Erythroblast (primary cell): ENCODE measurements at regions not wholly inside any gene's neighbourhood (a gene's known extent, or its start where the extent isn't known, plus 50 kb on each side); places are given as distances from the start of the nearest gene placed in this dataset.
"Not testable (repeated sequence)": the region's sequence is repeated elsewhere in the genome, so short reads cannot be mapped to it uniquely, and the experiment has no call there.

ENCODE experiments used
- DNase-seq, 2 experiments: peaks; one replicate each; lab custom pipeline; 2025; lab: John Stamatoyannopoulos, UW
- GATA1 ChIP-seq: IDR thresholded peaks from 2 replicates; pipeline ENCODE4 v1.6.1; 2011; ENCODE audit warnings: low read depth, mild to moderate bottlenecking, control low read depth, low read length, moderate library complexity
- POLR2A ChIP-seq: IDR thresholded peaks from 2 replicates; pipeline ENCODE4 v1.6.1; 2011; ENCODE audit warnings: mild to moderate bottlenecking, low read length

DNA sequence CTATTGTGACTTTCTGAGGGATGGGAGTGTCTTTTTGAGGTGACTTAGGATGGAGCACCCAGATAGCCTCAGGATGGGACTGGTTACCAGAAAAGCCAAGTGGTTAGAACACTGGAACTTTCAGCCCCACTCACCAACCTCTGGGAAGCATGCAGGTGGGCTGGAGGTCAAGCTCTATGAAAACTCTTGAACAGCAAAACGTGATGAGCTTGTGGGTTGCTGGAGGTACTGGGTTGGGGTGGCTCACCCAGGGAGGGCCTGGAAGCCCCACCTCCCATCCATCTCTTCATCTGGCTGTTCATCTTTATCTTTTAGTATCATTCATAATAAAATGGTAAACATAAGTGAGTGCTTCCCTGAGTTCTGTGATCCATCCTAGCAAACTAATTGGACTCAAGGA, 216.4 kb downstream of the SPP2 start:
- DNase-seq, result no peak
- TF ChIP-seq GATA1 (no peak), POLR2A (no peak)

GRCh38 chr2:234265206-234265605, 214.7 kb downstream of the SPP2 start:
- no peak for TF ChIP-seq GATA1
- no peak for TF ChIP-seq POLR2A
- DNase-seq, result no peak

GRCh38 chr2:234261736-234262135, 211.2 kb downstream of the SPP2 start:
- TF ChIP-seq POLR2A (no peak), GATA1 (no peak)
- no peak for DNase-seq

DNA sequence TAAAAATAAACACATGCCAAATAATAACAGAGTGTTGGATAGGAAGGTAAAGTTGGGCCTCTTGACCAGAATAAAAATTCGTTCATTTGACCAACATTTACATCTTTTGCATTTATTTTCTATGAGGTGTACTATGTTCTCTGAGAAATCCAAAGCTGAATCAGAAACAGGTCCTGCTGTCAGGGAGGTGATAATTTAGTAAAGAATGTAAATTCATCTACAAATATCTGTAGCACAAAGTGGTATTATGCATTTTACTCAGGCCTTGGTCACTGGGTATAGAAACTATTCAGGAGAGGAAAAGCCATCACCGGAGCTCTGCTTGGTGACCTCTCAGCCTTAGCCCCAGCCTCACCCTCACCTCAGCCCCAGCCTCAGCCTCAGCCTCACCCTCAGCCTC, 208.9 kb downstream of the SPP2 start:
- DNase-seq, result no peak
- TF ChIP-seq GATA1 (no peak), POLR2A (no peak)

DNA sequence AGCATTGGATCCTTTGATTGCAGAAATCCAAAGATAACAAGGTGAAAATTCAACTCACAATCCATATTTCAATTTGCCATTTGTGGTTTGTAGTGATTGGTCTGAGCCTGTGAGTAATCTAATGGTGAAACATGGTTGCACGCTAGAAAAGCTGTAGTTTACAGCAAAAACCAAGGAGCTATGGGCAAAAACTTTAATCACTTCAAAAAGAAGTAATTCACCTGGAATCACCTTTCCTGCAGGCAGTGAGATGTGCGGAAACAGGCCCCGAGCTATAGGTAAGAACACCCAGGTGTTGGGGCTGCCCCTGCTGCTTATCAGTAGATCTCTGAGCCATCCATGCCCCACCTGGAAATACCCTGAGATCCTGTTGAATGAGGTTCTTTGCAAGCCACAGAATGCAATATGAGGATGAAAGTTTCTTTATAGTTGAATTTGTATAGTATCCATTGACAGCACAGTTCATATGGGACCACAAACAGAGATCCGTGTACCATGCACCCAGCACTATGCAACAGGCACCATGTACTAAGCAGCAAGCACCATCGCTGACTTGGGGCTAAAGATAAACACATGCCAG, 208.2 kb downstream of the SPP2 start:
- no peak for DNase-seq

DNA sequence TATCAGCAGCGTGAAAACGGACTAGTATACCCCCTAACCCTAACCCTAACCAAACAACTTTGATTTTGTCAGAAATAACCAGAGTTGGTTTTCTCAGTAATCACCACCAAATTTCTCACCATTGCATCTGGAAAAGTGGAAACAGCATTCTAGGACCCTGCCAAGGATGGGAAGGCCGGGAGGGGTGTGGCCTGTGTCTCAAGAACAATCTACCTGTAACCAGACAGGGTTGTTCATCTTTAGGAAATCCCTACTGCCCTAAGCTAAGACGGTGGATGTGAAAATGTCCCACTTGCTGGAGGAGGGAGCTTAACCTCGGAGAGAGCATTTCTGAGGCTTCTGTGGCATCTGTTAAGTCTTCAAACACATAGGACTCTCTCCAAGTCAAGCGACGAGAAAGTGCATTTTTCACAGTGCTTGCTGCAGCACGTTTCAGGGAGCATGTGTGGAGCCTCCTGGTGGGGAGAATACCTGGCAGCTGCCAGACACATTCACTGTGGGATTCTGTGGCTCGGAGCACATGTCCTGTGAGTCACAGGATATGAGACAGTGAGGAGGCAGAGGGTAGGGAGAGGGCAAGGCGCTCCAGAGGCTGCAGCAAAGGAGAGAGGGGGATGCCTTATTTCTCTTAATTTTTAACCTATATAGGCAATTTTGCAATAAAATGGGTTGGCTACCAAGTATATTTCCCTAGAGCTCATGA, 207.5 kb downstream of the SPP2 start:
- DNase-seq, result peak in 1 of 2 experiments; percentile 3
- no peak for TF ChIP-seq GATA1
- no peak for TF ChIP-seq POLR2A

More for the DNA sequence above, 208.2 kb downstream of the SPP2 start:
- no peak for TF ChIP-seq GATA1
- TF ChIP-seq POLR2A, result no peak

GRCh38 chr2:234256516-234256915, 206.0 kb downstream of the SPP2 start:
- TF ChIP-seq POLR2A (no peak), GATA1 (no peak)
- no peak for DNase-seq

DNA sequence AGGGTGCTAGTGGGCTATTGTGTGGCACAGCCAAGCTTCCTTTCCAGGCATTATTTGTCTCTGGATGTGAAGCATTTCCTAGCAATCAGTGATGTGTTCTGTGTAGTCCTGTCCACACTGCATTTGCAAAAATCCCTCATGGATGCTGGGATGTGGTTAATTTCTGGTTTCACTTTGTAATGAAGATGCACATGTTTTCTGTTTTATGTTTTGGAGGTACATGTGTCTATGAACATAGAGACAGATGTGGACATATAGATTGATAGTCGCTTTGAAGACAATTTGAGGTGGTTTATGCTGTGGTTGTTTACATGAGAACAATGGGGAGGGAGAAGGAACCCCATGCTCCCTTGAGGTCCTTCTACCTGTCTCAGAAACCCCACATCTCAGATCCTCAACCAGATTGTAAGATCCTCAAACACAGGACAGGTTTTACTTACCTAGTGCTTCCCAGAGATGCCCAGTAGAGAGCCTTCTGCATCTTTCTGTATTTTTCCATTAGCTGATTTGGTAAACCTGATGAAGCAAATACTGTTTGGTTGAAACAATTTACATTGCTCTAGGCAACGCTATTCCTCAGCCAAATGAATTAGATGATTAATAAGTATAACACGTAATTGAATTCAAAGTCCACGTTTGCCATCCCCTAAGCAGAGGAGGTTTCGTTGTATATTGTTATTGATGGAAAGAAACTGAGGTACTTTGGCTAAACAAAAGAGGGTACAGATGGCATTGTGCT, 204.4 kb downstream of the SPP2 start:
- TF ChIP-seq POLR2A (no peak), GATA1 (no peak)
- DNase-seq, result no peak

GRCh38 chr2:234252772-234253171, 202.3 kb downstream of the SPP2 start:
- TF ChIP-seq POLR2A (no peak), GATA1 (no peak)
- no peak for DNase-seq

GRCh38 chr2:234251326-234252271, 201.1 kb downstream of the SPP2 start:
- TF ChIP-seq POLR2A (no peak), GATA1 (no peak)

DNA sequence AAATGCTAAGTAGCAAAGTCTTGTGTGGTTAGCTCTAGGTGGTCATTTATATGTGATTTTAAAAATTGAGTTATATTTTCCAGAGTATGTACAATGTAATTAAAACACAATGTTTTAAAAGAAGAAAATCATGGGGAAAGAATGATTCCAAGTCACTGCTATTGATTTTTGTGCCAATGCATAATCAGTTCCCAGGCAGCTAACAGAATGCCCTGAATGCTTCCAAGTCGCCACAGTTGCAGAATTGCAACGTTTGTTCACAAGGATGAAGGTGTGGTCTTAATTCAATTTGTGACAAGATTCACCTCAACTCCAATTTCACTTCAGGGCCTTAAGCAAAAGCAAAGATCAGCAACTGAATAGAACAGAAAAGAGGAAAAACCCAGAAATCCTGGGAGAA, 200.4 kb downstream of the SPP2 start:
- TF ChIP-seq POLR2A (no peak), GATA1 (no peak)
- no peak for DNase-seq

More at GRCh38 chr2:234251326-234252271, 201.1 kb downstream of the SPP2 start:
- no peak for DNase-seq

- DNase-seq, result no peak
- TF ChIP-seq GATA1 (no peak), POLR2A (no peak)
Observed at GRCh38 chr2:234249873-234250272, 199.4 kb downstream of the SPP2 start.

DNA sequence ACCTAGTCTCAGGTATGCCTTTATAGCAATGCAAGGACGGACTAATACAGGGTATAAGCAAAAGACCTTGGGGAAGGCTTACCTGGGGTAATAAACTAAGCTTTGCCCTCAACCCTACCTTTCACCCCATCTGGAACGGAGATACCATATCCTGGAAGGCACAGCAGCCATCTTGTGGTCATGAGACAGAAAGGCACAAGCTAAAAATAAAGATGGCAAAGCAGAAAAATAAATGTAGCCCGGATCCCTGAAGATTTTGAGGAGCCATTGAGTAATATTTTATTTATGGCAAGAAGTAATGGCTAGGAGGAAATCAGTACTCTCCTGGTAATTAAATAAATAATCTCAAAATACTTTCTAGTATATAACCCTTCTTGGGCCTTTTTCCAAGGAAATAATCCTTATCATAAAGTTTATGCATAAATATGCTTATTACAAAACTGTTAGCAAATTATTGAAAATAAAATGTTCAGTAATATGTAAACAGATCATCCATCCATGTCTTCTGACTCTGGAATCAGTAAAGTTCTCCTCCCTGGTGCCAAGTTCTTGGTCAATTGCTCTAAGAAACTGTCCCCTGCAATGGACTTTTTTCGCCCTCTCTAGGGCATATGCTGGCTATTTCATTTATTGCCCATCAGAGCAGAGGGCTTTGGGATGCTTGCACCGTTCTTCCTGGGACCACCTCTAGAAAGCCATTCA, 198.7 kb downstream of the SPP2 start:
- DNase-seq, result no peak
- TF ChIP-seq GATA1 (no peak), POLR2A (no peak)

- not testable (repeated sequence) for DNase-seq
Observed at GRCh38 chr2:234248213-234248710, 197.8 kb downstream of the SPP2 start.
